ENCODE measurements at regions not wholly inside any gene's neighbourhood (a gene's known extent, or its start where the extent isn't known, plus 50 kb on each side); places are given as distances from the start of the nearest gene placed in this dataset.

GRCh38 chr22:48646216-48646925, 1181.3 kb downstream of the BRD1 start:
- TF ChIP-seq EZH2phosphoT487 (IDR thresholded peaks at IDR 0.05; ENCODE audit: borderline replicate concordance, low read length) (no peak), EZH2 (IDR thresholded peaks at IDR 0.05; ENCODE audit: low read length, unreplicated experiment) (no peak), CTCF (conservative IDR thresholded peaks at IDR 0.05; ENCODE audit: low read depth, low read length) (no peak)
- H3K27me3 ChIP-seq (ENCODE audit: low read length): no peaks in the 10 kb centered on the region
- no peak overlapping the region for H3K9ac ChIP-seq (ENCODE audit: low read length)
- H2AFZ ChIP-seq (ENCODE audit: low read length): no peak overlapping the region
- no peak overlapping the region for H3K4me3 ChIP-seq (ENCODE audit: low read length)
- no peak for DNase-seq
- H3K27ac ChIP-seq (ENCODE audit: low read length): no peak overlapping the region
- ChIA-PET CTCF (no interaction called here), POLR2A (ENCODE audit: unreplicated experiment) (no interaction called here)
- no peaks in the 10 kb centered on the region for H3K36me3 ChIP-seq (ENCODE audit: low read depth, low read length)
- no peaks in the 10 kb centered on the region for H3K4me1 ChIP-seq (ENCODE audit: insufficient read depth, low read length)
- intact Hi-C loops (cut with micrococcal nuclease): no loop called here
- H3K9me3 ChIP-seq (ENCODE audit: low read length): no peaks in the 10 kb centered on the region
- no peak for ATAC-seq
- no peak overlapping the region for H3K4me2 ChIP-seq (ENCODE audit: low read length)
- H3K9me2 ChIP-seq (replicated peaks; ENCODE audit: low read length): no peaks in the 10 kb centered on the region
- no TSS peak for BruUV-seq (replicated peaks)
- no peaks in the 10 kb centered on the region for H4K20me1 ChIP-seq (ENCODE audit: low read length)
- H3F3A ChIP-seq (ENCODE audit: low read length, unreplicated experiment): no peaks in the 10 kb centered on the region
- no peaks in the 10 kb centered on the region for H3K79me2 ChIP-seq (ENCODE audit: low read length)

GRCh38 chr22:48645766-48646165, 1181.9 kb downstream of the BRD1 start:
- no peak overlapping the region for H2AFZ ChIP-seq (ENCODE audit: low read length)
- H3K4me2 ChIP-seq (ENCODE audit: low read length): no peak overlapping the region
- no peaks in the 10 kb centered on the region for H3K4me1 ChIP-seq (ENCODE audit: insufficient read depth, low read length)
- H3F3A ChIP-seq (ENCODE audit: low read length, unreplicated experiment): no peaks in the 10 kb centered on the region
- TF ChIP-seq CTCF (conservative IDR thresholded peaks at IDR 0.05; ENCODE audit: low read depth, low read length) (no peak), EZH2 (IDR thresholded peaks at IDR 0.05; ENCODE audit: low read length, unreplicated experiment) (no peak), EZH2phosphoT487 (IDR thresholded peaks at IDR 0.05; ENCODE audit: borderline replicate concordance, low read length) (no peak)
- H3K9me2 ChIP-seq (replicated peaks; ENCODE audit: low read length): no peaks in the 10 kb centered on the region
- no peaks in the 10 kb centered on the region for H3K36me3 ChIP-seq (ENCODE audit: low read depth, low read length)
- no peaks in the 10 kb centered on the region for H3K79me2 ChIP-seq (ENCODE audit: low read length)
- DNase-seq (no peak), ATAC-seq (no peak)
- H3K4me3 ChIP-seq (ENCODE audit: low read length): no peak overlapping the region
- ChIA-PET CTCF (no interaction called here), POLR2A (ENCODE audit: unreplicated experiment) (no interaction called here)
- no peak overlapping the region for H3K27ac ChIP-seq (ENCODE audit: low read length)
- no peaks in the 10 kb centered on the region for H3K9me3 ChIP-seq (ENCODE audit: low read length)
- no peak overlapping the region for H3K9ac ChIP-seq (ENCODE audit: low read length)
- no peaks in the 10 kb centered on the region for H4K20me1 ChIP-seq (ENCODE audit: low read length)
- no peaks in the 10 kb centered on the region for H3K27me3 ChIP-seq (ENCODE audit: low read length)
- no TSS peak for BruUV-seq (replicated peaks)
- intact Hi-C loops (cut with micrococcal nuclease): no loop called here

GRCh38 chr22:48644997-48645396, 1182.7 kb downstream of the BRD1 start:
- Histone ChIP-seq H3F3A (ENCODE audit: low read length, unreplicated experiment) (no peaks in the 10 kb centered on the region), H3K9me3 (ENCODE audit: low read length) (no peaks in the 10 kb centered on the region), H4K20me1 (ENCODE audit: low read length) (no peaks in the 10 kb centered on the region), H3K4me1 (ENCODE audit: insufficient read depth, low read length) (no peaks in the 10 kb centered on the region), H3K4me2 (ENCODE audit: low read length) (no peak overlapping the region), H3K79me2 (ENCODE audit: low read length) (no peaks in the 10 kb centered on the region), H3K36me3 (ENCODE audit: low read depth, low read length) (no peaks in the 10 kb centered on the region), H3K27me3 (ENCODE audit: low read length) (no peaks in the 10 kb centered on the region), H3K4me3 (ENCODE audit: low read length) (no peak overlapping the region), H3K9ac (ENCODE audit: low read length) (no peak overlapping the region), H2AFZ (ENCODE audit: low read length) (no peak overlapping the region), H3K9me2 (replicated peaks; ENCODE audit: low read length) (no peaks in the 10 kb centered on the region), H3K27ac (ENCODE audit: low read length) (no peak overlapping the region)
- POLR2A ChIA-PET (ENCODE audit: unreplicated experiment): no interaction called here
- intact Hi-C loops (cut with micrococcal nuclease): no loop called here
- DNase-seq: no peak
- CTCF ChIA-PET: no interaction called here
- ATAC-seq: no peak
- TF ChIP-seq EZH2 (IDR thresholded peaks at IDR 0.05; ENCODE audit: low read length, unreplicated experiment): no peak
- no peak for TF ChIP-seq CTCF (conservative IDR thresholded peaks at IDR 0.05; ENCODE audit: low read depth, low read length)
- TF ChIP-seq EZH2phosphoT487 (IDR thresholded peaks at IDR 0.05; ENCODE audit: borderline replicate concordance, low read length): no peak
- BruUV-seq (replicated peaks): no TSS peak

Measured in PC-3 (cell line).